ENCODE measurements at regions not wholly inside any gene's neighbourhood (a gene's known extent, or its start where the extent isn't known, plus 50 kb on each side); places are given as distances from the start of the nearest gene placed in this dataset.
A peak's percentile ranks its signal among the peaks of the same experiment; 100 is the strongest.

DNA sequence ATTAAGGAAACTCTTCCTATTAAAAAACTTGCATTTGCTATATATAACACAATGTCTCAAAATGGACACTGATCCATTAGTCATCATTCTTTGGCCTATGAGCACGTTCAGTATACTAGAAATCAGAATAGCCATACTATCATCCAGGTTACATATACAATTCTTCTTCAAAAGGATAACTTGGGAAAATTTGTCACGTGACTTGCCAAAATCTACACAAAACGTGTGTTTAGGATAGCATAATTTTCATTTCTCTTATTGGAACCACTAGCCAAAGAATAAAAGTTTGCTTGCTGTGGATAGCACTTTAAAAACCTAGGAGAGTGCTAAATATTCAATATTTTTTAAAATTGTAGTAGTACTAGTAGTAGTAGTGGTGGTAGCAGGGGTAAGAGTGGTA is 714.3 kb upstream of the FOXG1 start:
- no peak for ATAC-seq

DNA sequence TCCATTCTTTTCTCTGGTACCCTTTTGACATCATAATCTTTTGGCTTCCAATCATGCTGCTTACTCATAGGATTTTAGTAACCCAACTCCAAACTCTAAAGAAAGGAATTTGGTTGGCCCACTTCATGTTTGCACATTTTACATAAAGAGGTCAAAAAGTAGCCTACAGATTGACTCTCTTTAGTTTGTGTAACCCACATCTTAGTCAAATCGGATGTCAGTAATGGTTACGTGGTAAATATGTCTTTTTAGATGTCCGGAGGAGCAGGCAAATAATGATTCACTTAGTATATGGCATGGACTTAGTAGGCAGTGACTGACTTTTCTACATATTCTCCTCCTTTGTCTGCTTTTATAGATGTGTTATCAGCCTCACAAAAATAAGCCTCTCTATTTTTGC is 711.6 kb upstream of the FOXG1 start:
- no peak for ATAC-seq

DNA sequence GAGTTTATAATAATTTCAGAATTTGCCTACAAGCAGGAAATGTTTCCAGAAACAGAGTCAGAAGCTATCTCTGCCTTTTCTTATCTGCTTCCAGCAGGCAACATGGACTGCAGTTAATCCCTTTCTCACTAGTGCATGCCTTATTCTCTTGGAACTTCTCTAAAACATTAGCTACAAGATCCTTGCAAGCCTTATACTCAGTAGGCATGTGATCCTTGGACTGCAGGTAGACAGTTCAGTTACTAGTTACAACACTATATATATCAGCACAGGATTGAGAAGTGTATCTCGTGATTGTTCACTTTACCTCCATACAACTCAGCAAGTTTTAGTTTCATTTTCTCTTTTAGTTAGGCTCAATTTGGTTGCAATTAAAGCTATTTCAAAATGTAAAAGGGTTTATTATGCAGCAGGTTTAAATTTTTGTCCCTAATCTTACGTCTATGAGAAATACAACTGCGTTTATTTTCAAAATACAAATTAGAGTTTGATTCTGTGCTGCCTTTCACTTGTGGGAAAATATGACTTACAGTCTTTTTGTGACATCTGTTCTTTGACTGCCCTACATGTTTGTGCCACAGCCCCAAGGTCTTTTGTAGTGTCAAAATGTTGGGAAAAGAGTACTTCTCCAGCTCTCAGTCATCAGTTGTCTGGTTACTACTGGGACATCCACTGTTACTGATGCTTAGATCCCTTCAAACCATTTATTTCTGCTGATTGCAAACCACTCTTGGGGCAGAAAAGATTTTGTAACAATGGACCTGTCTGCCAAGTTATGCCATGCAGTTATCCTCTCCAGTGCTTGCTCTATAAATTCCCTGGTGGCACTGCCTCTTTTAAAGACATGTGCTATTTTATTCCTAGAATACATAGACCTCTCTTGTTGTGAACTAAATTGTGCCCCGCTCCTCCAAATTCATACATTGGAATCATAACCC is 709.0 kb upstream of the FOXG1 start:
- ATAC-seq, result no peak

DNA sequence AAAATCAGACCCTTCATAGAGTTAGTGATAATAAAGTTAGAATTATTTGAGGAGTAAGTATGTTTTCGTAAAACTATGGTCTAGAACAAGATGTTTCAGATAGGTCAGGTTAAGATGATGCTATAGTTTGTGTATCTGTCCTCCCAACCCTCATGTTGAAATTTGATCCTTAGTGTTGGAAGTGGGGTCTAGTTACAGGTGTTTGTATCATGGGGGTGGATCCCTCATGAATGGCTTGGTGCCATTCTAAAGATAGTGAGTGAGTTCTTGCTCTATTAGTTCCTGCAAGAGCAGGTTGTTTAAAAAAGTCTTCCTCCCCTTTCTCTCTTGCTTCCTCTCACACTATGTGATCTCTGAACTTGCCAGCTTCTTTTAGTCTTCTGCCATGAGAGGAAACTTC is 707.3 kb upstream of the FOXG1 start:
- no peak for ATAC-seq

DNA sequence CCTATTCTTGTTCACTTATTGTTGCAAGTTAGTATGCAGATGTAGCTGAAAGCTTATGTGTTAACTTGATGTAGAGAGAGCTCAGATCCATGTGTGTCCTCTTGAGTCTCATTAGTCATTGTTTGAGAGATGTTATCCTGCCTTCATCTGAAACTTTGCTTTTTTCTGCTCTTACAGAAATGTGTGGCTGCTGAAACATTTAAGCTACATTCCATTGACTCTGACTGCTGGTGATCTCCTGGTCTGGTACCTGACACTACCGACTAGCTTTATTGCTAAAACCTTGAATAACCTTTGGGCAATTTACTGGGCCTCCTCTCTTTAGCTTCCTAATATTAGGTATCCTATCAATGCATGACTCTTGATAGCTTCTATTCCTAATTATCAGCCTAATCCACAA is 705.6 kb upstream of the FOXG1 start:
- no peak for ATAC-seq

DNA sequence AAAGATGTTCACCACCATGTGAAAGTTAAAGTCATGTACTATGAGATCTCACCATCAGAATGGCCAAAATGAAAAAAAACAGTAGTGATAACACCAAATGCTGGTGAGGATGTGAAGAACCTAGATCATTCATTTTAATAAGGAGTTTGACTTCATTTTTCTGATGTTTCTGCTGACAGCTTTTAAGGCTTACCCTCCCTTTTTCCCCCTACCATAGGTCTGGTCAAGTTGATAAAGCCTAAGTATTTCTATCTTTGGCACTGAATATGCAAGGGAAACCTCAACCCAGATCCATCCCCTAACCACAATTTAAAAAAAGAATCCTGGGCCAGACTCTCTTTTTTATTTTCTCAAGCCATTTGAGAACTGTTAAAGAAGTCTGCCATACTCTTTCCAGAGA is 689.6 kb upstream of the FOXG1 start:
- ATAC-seq, result no peak

DNA sequence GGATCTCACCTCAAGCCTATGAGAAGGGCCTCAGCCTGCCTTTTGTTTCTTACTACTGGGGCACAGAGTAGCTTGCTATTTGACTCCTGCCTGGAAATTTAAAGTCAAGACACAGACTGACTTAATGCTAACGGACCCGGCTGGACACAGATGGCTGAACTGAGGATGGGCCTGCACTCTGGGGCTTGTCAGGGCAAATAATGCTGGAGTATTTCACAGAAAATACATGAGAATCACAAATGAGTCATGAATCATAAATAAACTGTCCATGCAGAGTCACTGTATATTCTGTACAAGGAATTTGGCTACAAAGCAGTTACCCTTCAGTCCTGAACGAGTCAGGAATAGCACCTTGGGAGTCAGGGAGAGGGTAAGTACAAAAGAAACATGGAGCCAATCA is 683.2 kb upstream of the FOXG1 start:
- ATAC-seq, result peak; percentile 55

DNA sequence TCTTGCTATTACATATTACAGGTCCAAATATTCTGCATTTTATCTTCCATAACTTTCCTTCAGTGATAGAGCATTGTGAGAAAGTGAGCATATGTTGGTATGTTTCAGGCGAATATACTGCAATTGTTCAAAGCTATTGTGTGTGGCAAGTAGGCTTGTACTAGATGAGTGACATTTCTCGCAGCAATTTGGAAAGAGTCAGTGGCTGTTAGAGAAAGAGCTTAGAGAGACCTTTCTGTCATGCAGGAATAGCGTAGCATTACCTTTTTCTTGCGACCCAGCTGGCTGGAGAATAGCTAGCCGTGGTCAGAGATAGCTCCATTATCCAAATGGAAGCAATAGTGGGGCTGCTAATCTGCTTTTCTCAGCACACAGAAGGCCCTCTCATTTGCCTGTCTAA is 678.5 kb upstream of the FOXG1 start:
- ATAC-seq, result no peak

DNA sequence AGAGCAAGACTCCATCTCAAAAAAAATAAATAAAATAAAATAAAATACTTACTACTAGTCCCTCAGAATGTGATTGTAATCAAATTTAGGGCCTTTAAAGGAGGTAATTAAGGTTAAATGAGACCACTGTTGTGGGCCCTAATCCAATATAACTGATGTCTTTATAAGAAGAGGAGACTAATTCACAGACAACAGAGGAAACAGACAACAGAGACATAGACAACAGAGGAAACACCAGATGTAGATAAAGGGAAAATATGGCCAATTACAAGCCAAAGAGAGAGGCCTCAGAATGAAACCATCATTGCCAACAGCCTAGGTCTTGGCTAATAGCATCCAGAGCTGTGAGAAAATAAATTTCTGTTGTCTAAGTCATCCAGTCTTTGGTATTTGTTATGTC is 669.0 kb upstream of the FOXG1 start:
- no peak for ATAC-seq

DNA sequence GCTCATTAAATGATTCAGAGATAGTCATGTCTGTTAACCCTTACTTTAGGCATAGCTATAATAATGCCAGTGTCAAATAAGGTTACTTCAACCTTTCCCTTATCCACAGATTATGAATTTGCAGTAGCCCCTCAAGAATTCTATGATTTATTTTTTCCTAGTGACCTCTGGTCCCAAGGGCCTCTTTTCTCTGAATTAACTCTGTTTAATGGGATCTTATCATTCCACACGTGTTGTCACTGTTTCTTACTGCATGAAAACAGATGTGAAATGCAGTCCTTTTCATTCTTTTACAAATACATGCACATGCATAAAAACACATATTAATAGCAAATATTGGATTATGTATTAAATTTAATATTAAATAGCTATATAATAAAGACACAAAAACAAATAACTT is 667.7 kb upstream of the FOXG1 start:
- no peak for ATAC-seq

DNA sequence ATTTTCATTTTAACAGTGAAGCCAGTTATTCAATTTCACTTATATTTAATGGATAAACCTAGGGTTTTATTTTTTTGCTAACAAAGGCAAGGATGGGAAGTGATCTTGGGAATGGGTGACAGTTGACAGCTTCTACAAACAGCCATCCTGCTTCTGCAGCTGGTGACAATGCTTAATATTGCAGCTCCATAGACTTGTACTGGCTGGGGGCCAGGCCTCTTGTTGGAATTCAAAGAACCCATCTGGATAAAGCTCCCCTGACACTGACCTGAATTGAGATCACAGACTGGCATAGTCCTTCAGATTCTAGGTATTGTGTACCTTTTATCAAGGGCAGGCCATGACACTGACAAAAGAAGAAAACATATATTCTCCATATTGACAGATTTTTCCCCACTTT is 664.6 kb upstream of the FOXG1 start:
- ATAC-seq, result no peak

DNA sequence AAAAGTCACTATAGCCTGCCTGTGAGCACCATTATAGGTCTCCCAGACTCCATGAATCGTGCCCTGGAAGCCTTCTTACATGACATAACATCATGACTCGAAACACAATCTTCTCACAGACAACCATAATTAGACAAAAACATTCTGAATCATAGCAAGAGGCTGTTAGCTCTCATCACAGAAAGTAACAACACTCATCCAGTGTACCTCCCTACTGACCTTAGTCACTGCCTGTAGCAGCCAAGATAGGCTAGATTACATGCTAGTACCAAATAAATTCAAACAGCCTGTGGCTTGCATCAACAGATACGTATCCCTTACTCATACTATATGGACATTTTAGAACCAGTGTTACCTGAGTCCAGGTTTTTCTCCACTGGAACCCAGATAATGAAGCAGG is 663.8 kb upstream of the FOXG1 start:
- peak; percentile 48 for ATAC-seq

DNA sequence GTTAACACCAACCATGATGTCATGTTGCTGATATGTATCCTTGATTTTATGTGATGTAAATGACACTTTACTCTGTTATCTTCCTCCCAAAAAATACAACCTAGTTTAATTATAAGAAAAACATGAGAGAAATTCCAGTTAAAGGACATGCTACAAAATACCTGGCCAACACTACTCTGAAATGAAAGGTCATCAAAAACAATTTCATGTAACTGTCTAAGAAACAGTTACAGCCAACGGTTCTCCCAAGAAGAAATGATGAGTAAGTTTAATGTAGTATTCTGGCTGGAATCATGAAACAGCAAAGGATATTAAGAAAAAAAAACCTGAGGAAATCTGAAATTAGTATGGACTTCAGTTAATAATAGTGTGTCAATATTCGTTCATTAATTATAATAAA is 653.3 kb upstream of the FOXG1 start:
- ATAC-seq, result no peak

DNA sequence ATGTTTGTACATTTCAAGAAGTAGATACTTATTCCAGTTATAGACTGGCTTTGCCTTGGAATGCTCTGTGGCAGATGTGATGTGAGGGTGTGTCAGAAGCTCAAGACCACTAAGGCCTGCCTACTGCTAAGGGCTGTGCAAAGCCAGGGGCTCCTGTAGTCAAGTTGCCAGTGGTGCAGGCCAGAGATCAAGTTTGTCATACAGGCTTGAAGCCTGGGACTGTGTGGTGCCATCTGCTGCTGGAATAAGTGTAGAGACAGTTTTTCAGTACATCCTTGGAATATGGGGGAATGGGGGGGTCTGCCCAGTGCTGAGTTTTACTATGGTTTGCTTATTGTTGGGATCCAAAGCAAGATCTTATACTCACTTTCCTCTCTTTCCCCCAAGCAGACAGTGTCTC is 649.9 kb upstream of the FOXG1 start:
- no peak for ATAC-seq

DNA sequence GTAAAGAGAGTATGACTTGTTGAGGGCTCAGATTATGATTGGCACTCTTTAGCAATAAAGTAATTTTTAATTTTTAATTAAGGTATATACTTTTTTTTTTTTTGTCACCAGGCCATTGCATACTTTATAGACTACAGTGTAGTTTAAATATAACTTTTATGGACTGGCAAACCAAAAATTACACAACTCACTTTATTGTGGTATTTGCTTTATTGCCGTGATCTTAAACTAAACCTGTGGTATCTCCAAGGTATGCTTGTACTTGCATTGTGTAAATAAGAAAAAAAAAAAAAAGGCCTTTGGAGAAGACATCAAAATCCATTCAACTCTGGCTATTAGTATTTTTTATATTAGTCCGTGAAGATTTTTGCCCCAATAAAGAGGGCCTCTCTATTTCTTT is 646.7 kb upstream of the FOXG1 start:
- ATAC-seq, result no peak

DNA sequence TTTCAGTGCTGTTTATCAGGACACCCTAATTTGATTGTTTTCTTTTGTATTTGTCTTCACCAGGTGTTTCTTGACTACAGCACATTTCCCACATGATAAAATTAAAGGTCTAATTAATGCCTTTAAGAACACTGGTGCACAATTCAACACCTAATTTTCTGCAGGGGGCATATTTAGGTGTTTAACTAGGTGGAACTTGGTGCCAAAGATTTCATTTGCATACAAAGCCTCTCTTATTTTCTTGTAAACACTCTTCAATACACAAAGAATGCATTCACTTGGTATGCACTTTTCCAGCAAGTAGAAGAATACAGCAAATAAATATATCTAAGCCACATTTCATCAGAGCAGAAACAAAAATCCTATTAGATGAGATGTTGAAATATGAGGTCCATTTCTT is 646.2 kb upstream of the FOXG1 start:
- ATAC-seq, result no peak

DNA sequence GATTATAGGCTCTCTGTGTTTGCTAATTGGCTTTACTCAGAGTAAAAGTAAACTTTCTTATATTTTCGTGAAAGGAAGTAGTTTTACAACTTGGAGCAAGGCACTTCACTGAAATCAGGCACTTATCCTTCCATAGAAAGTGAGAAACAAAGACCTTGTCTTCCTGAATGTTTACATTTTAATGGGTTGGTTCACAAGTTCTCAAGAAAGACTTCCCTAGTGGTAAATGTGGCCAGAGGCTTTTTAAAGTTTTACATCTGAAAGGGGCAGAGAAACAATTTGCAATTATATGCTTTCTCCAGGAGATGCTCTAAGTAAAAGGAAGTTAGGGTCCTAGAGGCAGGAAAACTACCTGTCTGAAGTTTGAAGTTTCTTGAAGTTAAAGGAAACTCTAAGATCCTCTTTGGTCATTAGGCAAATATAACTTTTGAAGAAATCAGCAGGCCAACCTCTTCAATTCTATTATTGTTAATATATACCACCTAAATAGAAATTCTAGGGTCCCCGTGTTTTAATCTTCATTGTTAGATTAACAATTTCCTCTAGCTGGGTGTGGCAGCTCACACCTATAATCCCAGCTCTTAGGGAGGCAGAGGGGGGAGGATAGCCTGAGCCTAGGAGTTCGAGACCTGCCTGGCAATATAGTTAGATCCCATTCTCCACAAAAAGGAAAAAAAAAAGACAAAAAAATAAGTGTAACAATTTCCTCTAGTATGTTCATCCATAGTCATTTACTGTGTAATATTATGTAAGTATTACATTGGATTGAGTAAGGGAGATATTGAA is 644.9 kb upstream of the FOXG1 start:
- no peak for ATAC-seq

DNA sequence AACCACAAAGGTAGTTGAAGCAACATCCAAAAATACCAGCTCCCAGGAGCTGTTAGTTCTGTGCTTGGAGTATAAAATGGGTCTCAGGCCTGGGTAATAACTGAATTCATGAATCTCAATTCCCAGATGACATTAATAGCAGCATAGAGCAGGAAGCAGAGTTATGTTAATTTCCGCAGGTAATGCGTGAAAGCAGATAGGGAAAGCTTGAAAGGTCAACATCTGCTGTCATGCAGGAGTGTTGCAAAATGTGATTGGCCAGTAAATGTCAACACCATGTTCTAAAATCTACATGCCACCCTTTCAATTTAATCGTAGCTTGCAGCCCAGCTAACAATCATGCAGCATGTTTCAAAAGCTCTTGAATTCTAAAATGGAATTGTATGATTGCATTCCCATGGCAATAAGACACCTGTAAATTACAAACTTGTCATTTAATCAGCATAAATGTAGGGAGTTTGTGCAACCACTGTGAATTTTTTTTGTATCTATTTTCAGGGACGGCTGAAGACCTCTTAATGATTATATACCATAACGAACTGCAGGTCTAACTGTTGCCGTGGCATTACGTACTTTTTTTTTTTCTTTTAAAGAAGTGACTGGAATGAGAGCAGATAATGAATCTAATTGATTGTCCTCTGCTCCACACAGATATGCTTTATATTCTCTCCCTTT is 635.8 kb upstream of the FOXG1 start:
- no peak for ATAC-seq

DNA sequence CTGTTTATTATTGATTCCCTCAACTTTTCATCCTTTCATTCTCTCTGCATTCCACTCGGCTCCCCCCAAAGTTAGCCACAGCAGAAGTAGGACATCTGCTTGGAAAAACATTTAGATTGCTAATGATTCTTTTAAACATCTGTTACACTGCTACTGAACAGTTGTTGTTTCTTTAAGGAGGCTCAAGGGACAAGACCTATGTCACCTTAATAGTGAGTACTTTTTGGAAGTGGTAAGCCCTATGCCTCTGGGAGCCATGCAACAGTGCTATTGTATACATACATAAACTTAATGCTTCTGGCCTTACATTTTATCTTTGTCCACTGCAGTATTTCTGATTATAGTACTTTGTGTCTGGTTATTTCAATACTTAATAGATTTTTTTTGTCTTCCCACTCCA is 628.2 kb upstream of the FOXG1 start:
- ATAC-seq, result no peak

DNA sequence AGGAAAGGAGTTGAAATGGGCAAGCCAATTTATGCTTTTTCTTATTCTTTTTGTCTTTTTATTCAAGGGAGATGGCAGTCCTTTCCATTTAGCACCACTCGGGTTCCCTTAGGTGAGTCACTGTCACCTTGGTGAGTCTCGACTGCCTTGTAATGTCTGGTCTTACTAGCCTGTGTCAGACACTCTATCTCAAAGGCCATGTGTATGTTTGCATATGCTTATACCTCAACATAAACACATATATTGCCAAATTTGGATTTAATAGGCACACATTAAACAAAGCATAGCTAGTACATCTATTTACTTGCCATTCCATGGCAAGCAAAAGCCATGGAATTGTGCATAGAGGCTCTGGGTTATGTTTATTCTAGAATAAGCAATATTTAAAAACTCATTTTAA is 624.9 kb upstream of the FOXG1 start:
- no peak for ATAC-seq

DNA sequence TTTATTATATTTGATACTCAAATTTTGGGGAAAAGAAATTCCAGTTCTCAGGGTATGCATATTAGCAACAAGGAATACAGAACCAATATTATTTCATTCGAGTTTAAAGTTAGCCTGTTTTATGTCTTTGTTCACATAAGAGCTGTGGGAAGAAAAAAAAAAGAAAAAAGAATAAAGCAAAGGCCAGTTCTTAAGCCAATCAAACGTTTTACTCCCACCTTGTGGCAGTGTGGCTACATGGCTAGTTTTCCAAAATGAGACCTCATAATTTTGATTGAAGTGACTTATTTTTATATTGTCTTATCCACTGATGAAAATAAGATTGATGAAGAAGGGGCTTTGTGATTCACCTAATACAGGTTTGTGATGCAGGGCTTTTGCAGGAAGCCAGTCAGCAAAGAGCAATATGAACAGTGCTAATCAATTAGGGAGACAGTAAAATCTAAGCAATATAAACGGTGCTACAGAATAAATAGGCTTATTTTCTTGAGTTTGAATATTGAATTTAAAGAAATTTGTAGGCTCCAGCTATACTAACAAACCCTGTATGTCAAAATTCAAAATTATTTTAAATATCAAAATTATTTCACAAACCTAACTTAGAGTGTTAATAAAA is 624.1 kb upstream of the FOXG1 start:
- ATAC-seq, result no peak

DNA sequence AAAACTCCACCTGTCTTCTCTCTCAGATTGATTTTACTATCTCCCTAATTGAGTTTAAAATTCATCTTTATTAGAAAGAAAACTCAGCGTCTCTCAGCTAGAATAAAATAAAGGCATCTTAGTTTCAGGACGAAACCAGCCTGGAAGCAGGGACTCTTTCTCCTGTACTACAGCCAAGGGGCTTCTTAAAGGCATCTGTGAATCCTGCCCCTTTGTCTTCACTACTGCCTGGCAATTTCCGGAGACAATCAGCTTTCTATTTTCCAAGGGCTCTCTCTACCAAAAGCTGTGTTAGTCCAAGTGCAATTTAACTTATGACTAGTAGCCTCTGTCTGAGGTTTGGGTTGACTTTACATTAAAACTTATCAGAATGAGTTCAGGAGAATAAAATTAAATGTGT is 623.3 kb upstream of the FOXG1 start:
- ATAC-seq, result no peak

DNA sequence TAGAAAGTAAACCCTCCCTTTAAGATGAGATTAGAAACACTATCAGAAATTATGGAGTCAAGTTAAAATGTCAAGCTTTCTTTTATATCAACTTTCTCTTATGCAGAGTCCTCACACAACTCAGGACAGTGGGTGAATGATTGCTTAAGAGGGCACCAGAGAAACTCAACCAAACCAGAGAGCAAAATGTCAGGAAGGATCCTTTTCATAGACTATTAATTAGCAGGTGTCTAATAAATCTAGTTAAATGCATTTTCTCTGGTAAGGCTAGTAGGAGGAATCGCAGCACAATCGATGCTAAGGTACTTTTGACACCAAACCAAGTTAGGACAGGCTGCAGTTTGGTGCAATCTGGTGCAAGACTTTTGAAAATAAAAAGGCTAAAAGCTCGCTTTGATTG is 614.7 kb upstream of the FOXG1 start:
- ATAC-seq, result no peak

Measured in esophagus mucosa (tissue), 1 donor.